Mesendoderm (in vitro differentiated cells): ENCODE measurements at regions not wholly inside any gene's neighbourhood (a gene's known extent, or its start where the extent isn't known, plus 50 kb on each side); places are given as distances from the start of the nearest gene placed in this dataset.

Source experiments
- DNase-seq: peaks from one replicate; pipeline ENCODE4 v3.0.0; 2013
- H2AK5ac ChIP-seq: 2 replicates; pipeline ENCODE4 v1.6.1; 2013; ENCODE audit warnings: low read length, inconsistent platforms
- H2BK120ac ChIP-seq: 2 replicates; pipeline ENCODE4 v1.6.1; 2013; ENCODE audit warnings: low read depth, mild to moderate bottlenecking, low read length, moderate library complexity, mixed read lengths
- H2BK15ac ChIP-seq: replicated peaks from 2 replicates; pipeline ENCODE4 v1.6.1; 2013; ENCODE audit warnings: low read depth, mild to moderate bottlenecking, moderate library complexity
- H2BK5ac ChIP-seq: 2 replicates; pipeline ENCODE4 v1.6.1; 2013; ENCODE audit warnings: low read length, inconsistent platforms
- H3K18ac ChIP-seq: 2 replicates; pipeline ENCODE4 v1.6.1; 2013; ENCODE audit warnings: mild to moderate bottlenecking, low read length, mixed read lengths
- H3K23ac ChIP-seq: one replicate; pipeline ENCODE4 v1.6.1; 2013; ENCODE audit warnings: low read length
- H3K27ac ChIP-seq: 2 replicates; pipeline ENCODE4 v1.5.1; 2013; ENCODE audit warnings: low read depth, mild to moderate bottlenecking, inconsistent platforms, low read length, moderate library complexity
- H3K27me3 ChIP-seq: 2 replicates; pipeline ENCODE4 v1.6.1; 2013; ENCODE audit warnings: low read length, control low read depth, mild to moderate bottlenecking, inconsistent platforms; ENCODE audit not compliant: insufficient read depth, poor library complexity
- H3K36me3 ChIP-seq: 2 replicates; pipeline ENCODE4 v1.6.1; 2013; ENCODE audit warnings: low read length, inconsistent platforms; ENCODE audit not compliant: control insufficient read depth, insufficient read depth
- H3K4ac ChIP-seq: one replicate; pipeline ENCODE4 v1.6.1; 2013; ENCODE audit warnings: low read depth, mild to moderate bottlenecking, low read length, moderate library complexity
- H3K4me1 ChIP-seq: 2 replicates; pipeline ENCODE4 v1.6.1; 2013; ENCODE audit warnings: low read depth, low read length, inconsistent platforms; ENCODE audit not compliant: control insufficient read depth
- H3K4me2 ChIP-seq: 2 replicates; pipeline ENCODE4 v1.6.1; 2013; ENCODE audit warnings: low read length
- H3K4me3 ChIP-seq: 2 replicates; pipeline ENCODE4 v1.5.1; 2013; ENCODE audit warnings: mild to moderate bottlenecking, low read length
- H3K56ac ChIP-seq: one replicate; pipeline ENCODE4 v1.6.1; 2013; ENCODE audit warnings: low read length
- H3K79me1 ChIP-seq: 2 replicates; pipeline ENCODE4 v1.6.1; 2013; ENCODE audit warnings: low read length, inconsistent platforms
- H3K79me2 ChIP-seq: 2 replicates; pipeline ENCODE4 v1.6.1; 2013; ENCODE audit warnings: mild to moderate bottlenecking, low read length; ENCODE audit not compliant: control insufficient read depth, insufficient read depth
- H3K9ac ChIP-seq: 2 replicates; pipeline ENCODE4 v1.6.1; 2013; ENCODE audit warnings: low read length, inconsistent platforms
- H4K5ac ChIP-seq: one replicate; pipeline ENCODE4 v1.6.1; 2013; ENCODE audit warnings: low read length
- H4K8ac ChIP-seq: one replicate; pipeline ENCODE4 v1.6.1; 2013; ENCODE audit warnings: low read depth, mild to moderate bottlenecking, control low read depth, low read length, moderate library complexity
- WGBS: extraction: QIAGEN DNeasy Blood & Tissue Kit; methylation state at CpG from one replicate; pipeline ENCODE4 v1.1.7; 2013; ENCODE audit warnings: low lambda C conversion rate, missing lambda C conversion rate; ENCODE audit not compliant: insufficient coverage; ENCODE audit errors: extremely low coverage; 5-methylcytosine and 5-hydroxymethylcytosine counted together

- no peak overlapping the region for H3K4me2 ChIP-seq
These were observed 230.0 kb upstream of the C1orf174 start for GRCh38 chr1:4130096-4130495.

GRCh38 chr1:4131734-4132133, 231.7 kb upstream of the C1orf174 start:
- Histone ChIP-seq H3K4ac (no peak overlapping the region), H3K9ac (no peak overlapping the region), H3K36me3 (no peaks in the 10 kb centered on the region), H3K79me1 (no peaks in the 10 kb centered on the region), H3K79me2 (no peaks in the 10 kb centered on the region), H4K5ac (no peak overlapping the region), H3K56ac (no peak overlapping the region), H2BK5ac (no peak overlapping the region), H2BK120ac (no peak overlapping the region), H3K27ac (no peak overlapping the region), H2BK15ac (no peak overlapping the region), H4K8ac (no peak overlapping the region), H3K27me3 (no peaks in the 10 kb centered on the region), H3K18ac (no peak overlapping the region), H3K4me2 (no peak overlapping the region), H3K4me3 (no peak overlapping the region), H2AK5ac (no peak overlapping the region), H3K23ac (no peak overlapping the region), H3K4me1 (no peaks in the 10 kb centered on the region)
- WGBS = no CpG with 5 or more reads among the region's 5 CpGs
- no peak for DNase-seq

More at GRCh38 chr1:4130096-4130495, 230.0 kb upstream of the C1orf174 start:
- no peak overlapping the region for H2BK120ac ChIP-seq
- no peak overlapping the region for H3K23ac ChIP-seq
- H3K56ac ChIP-seq = no peak overlapping the region
- no peak overlapping the region for H2BK5ac ChIP-seq
- no peaks in the 10 kb centered on the region for H3K4me1 ChIP-seq
- no peaks in the 10 kb centered on the region for H3K79me2 ChIP-seq
- H3K18ac ChIP-seq = no peak overlapping the region
- H3K79me1 ChIP-seq = no peaks in the 10 kb centered on the region
- H3K9ac ChIP-seq = no peak overlapping the region
- H4K5ac ChIP-seq = no peak overlapping the region
- DNase-seq = no peak
- no peaks in the 10 kb centered on the region for H3K27me3 ChIP-seq
- H2AK5ac ChIP-seq = no peak overlapping the region
- WGBS = no CpG with 5 or more reads among the region's 6 CpGs
- no peak overlapping the region for H2BK15ac ChIP-seq
- no peaks in the 10 kb centered on the region for H3K36me3 ChIP-seq
- H3K27ac ChIP-seq = no peak overlapping the region
- no peak overlapping the region for H4K8ac ChIP-seq
- H3K4ac ChIP-seq = no peak overlapping the region
- no peak overlapping the region for H3K4me3 ChIP-seq

- no peak overlapping the region for H2BK5ac ChIP-seq
- H3K18ac ChIP-seq = no peak overlapping the region
- no peaks in the 10 kb centered on the region for H3K27me3 ChIP-seq
- H3K4me3 ChIP-seq = no peak overlapping the region
- no peak overlapping the region for H3K4ac ChIP-seq
- H3K79me2 ChIP-seq = no peaks in the 10 kb centered on the region
- H3K27ac ChIP-seq = no peak overlapping the region
- H2BK15ac ChIP-seq = no peak overlapping the region
- H4K5ac ChIP-seq = no peak overlapping the region
- no peak overlapping the region for H2BK120ac ChIP-seq
- DNase-seq = no peak
- H3K4me1 ChIP-seq = no peaks in the 10 kb centered on the region
- H3K56ac ChIP-seq = no peak overlapping the region
- no peak overlapping the region for H3K23ac ChIP-seq
- H3K9ac ChIP-seq = no peak overlapping the region
- H3K79me1 ChIP-seq = no peaks in the 10 kb centered on the region
- H3K4me2 ChIP-seq = no peak overlapping the region
- no peaks in the 10 kb centered on the region for H3K36me3 ChIP-seq
- no peak overlapping the region for H4K8ac ChIP-seq
- WGBS = no CpG with 5 or more reads among the region's 53 CpGs
- H2AK5ac ChIP-seq = no peak overlapping the region
These were observed 232.6 kb upstream of the C1orf174 start for GRCh38 chr1:4132352-4133296.

GRCh38 chr1:4133297-4133938, 233.3 kb upstream of the C1orf174 start:
- WGBS = no CpG with 5 or more reads among the region's 24 CpGs
- Histone ChIP-seq H3K18ac (no peak overlapping the region), H3K4me2 (no peak overlapping the region), H4K5ac (no peak overlapping the region), H3K4me3 (no peak overlapping the region), H3K56ac (no peak overlapping the region), H3K23ac (no peak overlapping the region), H3K36me3 (no peaks in the 10 kb centered on the region), H3K79me2 (no peaks in the 10 kb centered on the region), H2BK120ac (no peak overlapping the region), H4K8ac (no peak overlapping the region), H3K9ac (no peak overlapping the region), H2BK15ac (no peak overlapping the region), H2AK5ac (no peak overlapping the region), H3K79me1 (no peaks in the 10 kb centered on the region), H3K27me3 (no peaks in the 10 kb centered on the region), H3K4me1 (no peaks in the 10 kb centered on the region), H3K4ac (no peak overlapping the region), H2BK5ac (no peak overlapping the region), H3K27ac (no peak overlapping the region)
- no peak for DNase-seq

- H3K27me3 ChIP-seq = no peaks in the 10 kb centered on the region
- H2BK15ac ChIP-seq = no peak overlapping the region
- H2BK5ac ChIP-seq = no peak overlapping the region
- H3K79me1 ChIP-seq = no peaks in the 10 kb centered on the region
- H3K56ac ChIP-seq = no peak overlapping the region
- no peaks in the 10 kb centered on the region for H3K79me2 ChIP-seq
- no peak overlapping the region for H2BK120ac ChIP-seq
- H3K9ac ChIP-seq = no peak overlapping the region
- no peak for DNase-seq
- no peak overlapping the region for H3K27ac ChIP-seq
- no peak overlapping the region for H2AK5ac ChIP-seq
- no peak overlapping the region for H4K5ac ChIP-seq
- WGBS = no CpG with 5 or more reads among the region's 9 CpGs
- no peak overlapping the region for H3K23ac ChIP-seq
- H4K8ac ChIP-seq = no peak overlapping the region
- no peak overlapping the region for H3K4me3 ChIP-seq
- no peak overlapping the region for H3K4ac ChIP-seq
- H3K4me2 ChIP-seq = no peak overlapping the region
- H3K36me3 ChIP-seq = no peaks in the 10 kb centered on the region
- H3K4me1 ChIP-seq = no peaks in the 10 kb centered on the region
- no peak overlapping the region for H3K18ac ChIP-seq
These were observed 233.9 kb upstream of the C1orf174 start for GRCh38 chr1:4133939-4134321.
